Dendritic cell treated with granulocyte-macrophage colony-stimulating factor and Interleukin-4, amounts not matched to agents 40 ng/mL and 50 ng/mL, for 4 days (primary cell): ENCODE measurements at regions not wholly inside any gene's neighbourhood (a gene's known extent, or its start where the extent isn't known, plus 50 kb on each side); places are given as distances from the start of the nearest gene placed in this dataset.
"Not testable (repeated sequence)": the region's sequence is repeated elsewhere in the genome, so short reads cannot be mapped to it uniquely, and the experiment has no call there.

Experiments
- H3K27ac Mint-ChIP-seq: one replicate; pipeline ENCODE4 v1.8.0; 2022; ENCODE audit warnings: mild to moderate bottlenecking, mixed read lengths
- H3K27me3 Mint-ChIP-seq: one replicate; pipeline ENCODE4 v1.8.0; 2022; ENCODE audit warnings: mild to moderate bottlenecking, mixed read lengths
- H3K36me3 Mint-ChIP-seq: one replicate; pipeline ENCODE4 v1.8.0; 2022; ENCODE audit warnings: low read depth, mixed read lengths
- H3K4me1 Mint-ChIP-seq: one replicate; pipeline ENCODE4 v1.8.0; 2022; ENCODE audit warnings: low read depth, mixed read lengths
- H3K4me3 Mint-ChIP-seq: one replicate; pipeline ENCODE4 v1.8.0; 2022; ENCODE audit warnings: mild to moderate bottlenecking, moderate library complexity, mixed read lengths
- H3K9me3 Mint-ChIP-seq: one replicate; pipeline ENCODE4 v1.8.0; 2022; ENCODE audit warnings: mixed read lengths
- intact Hi-C: fragments of 100-400 bp; cut with micrococcal nuclease; formaldehyde crosslinking; loops from one replicate; pipeline ENCODE4 v1.15.0; 2022

GRCh38 chr12:111250251-111250881 is 118.5 kb downstream of the PHETA1 start:
- H3K27ac Mint-ChIP-seq, result no peak overlapping the region
- intact Hi-C loops, result no loop called here
- H3K9me3 Mint-ChIP-seq, result no peaks in the 10 kb centered on the region
- no peaks in the 10 kb centered on the region for H3K36me3 Mint-ChIP-seq
- H3K27me3 Mint-ChIP-seq, result peaks cover 3% of the 10 kb centered on the region
- peaks cover 13% of the 10 kb centered on the region for H3K4me1 Mint-ChIP-seq
- H3K4me3 Mint-ChIP-seq, result no peak overlapping the region

- H3K4me1 Mint-ChIP-seq, result peaks cover 13% of the 10 kb centered on the region
Measured at GRCh38 chr12:111249757-111250156, 119.1 kb downstream of the PHETA1 start.

GRCh38 chr12:111249018-111249370 is 119.9 kb downstream of the PHETA1 start:
- peaks cover 13% of the 10 kb centered on the region for H3K4me1 Mint-ChIP-seq
- intact Hi-C loops, result no loop called here
- H3K36me3 Mint-ChIP-seq, result no peaks in the 10 kb centered on the region

More at GRCh38 chr12:111249757-111250156, 119.1 kb downstream of the PHETA1 start:
- Mint-ChIP-seq H3K27me3 (peaks cover 3% of the 10 kb centered on the region), H3K9me3 (no peaks in the 10 kb centered on the region), H3K27ac (no peak overlapping the region), H3K36me3 (no peaks in the 10 kb centered on the region), H3K4me3 (no peak overlapping the region)
- intact Hi-C loops, result no loop called here

GRCh38 chr12:111248236-111249017 is 120.5 kb downstream of the PHETA1 start:
- no peaks in the 10 kb centered on the region for H3K36me3 Mint-ChIP-seq
- H3K9me3 Mint-ChIP-seq, result no peaks in the 10 kb centered on the region
- peaks cover 13% of the 10 kb centered on the region for H3K4me1 Mint-ChIP-seq
- H3K27me3 Mint-ChIP-seq, result peaks cover 3% of the 10 kb centered on the region
- intact Hi-C loops, result no loop called here
- H3K27ac Mint-ChIP-seq, result no peak overlapping the region
- H3K4me3 Mint-ChIP-seq, result no peak overlapping the region

More at GRCh38 chr12:111249018-111249370, 119.9 kb downstream of the PHETA1 start:
- H3K27ac Mint-ChIP-seq, result no peak overlapping the region
- H3K9me3 Mint-ChIP-seq, result no peaks in the 10 kb centered on the region
- no peak overlapping the region for H3K4me3 Mint-ChIP-seq
- H3K27me3 Mint-ChIP-seq, result peaks cover 3% of the 10 kb centered on the region

- no peak overlapping the region for H3K4me3 Mint-ChIP-seq
- no peaks in the 10 kb centered on the region for H3K36me3 Mint-ChIP-seq
- H3K9me3 Mint-ChIP-seq, result no peaks in the 10 kb centered on the region
- intact Hi-C loops, result no loop called here
- H3K4me1 Mint-ChIP-seq, result peaks cover 13% of the 10 kb centered on the region
- H3K27ac Mint-ChIP-seq, result no peak overlapping the region
- H3K27me3 Mint-ChIP-seq, result no peaks in the 10 kb centered on the region
Measured at GRCh38 chr12:111247083-111247783, 121.7 kb downstream of the PHETA1 start.

- Mint-ChIP-seq H3K9me3 (no peaks in the 10 kb centered on the region), H3K4me3 (no peak overlapping the region), H3K4me1 (peaks cover 13% of the 10 kb centered on the region), H3K27me3 (no peaks in the 10 kb centered on the region), H3K36me3 (no peaks in the 10 kb centered on the region), H3K27ac (no peak overlapping the region)
- intact Hi-C loops, result no loop called here
Measured at GRCh38 chr12:111246477-111247011, 122.4 kb downstream of the PHETA1 start.

GRCh38 chr12:111245701-111246476 is 123.0 kb downstream of the PHETA1 start:
- intact Hi-C loops, result no loop called here
- no peaks in the 10 kb centered on the region for H3K27me3 Mint-ChIP-seq
- no peak overlapping the region for H3K4me3 Mint-ChIP-seq

GRCh38 chr12:111244673-111245072 is 124.2 kb downstream of the PHETA1 start:
- no peaks in the 10 kb centered on the region for H3K36me3 Mint-ChIP-seq
- no peaks in the 10 kb centered on the region for H3K27me3 Mint-ChIP-seq
- no peak overlapping the region for H3K4me3 Mint-ChIP-seq
- H3K27ac Mint-ChIP-seq, result no peak overlapping the region
- H3K9me3 Mint-ChIP-seq, result no peaks in the 10 kb centered on the region
- intact Hi-C loops, result no loop called here
- peaks cover 19% of the 10 kb centered on the region for H3K4me1 Mint-ChIP-seq

More at GRCh38 chr12:111245701-111246476, 123.0 kb downstream of the PHETA1 start:
- peaks cover 16% of the 10 kb centered on the region for H3K4me1 Mint-ChIP-seq
- no peaks in the 10 kb centered on the region for H3K36me3 Mint-ChIP-seq
- no peaks in the 10 kb centered on the region for H3K9me3 Mint-ChIP-seq
- H3K27ac Mint-ChIP-seq, result no peak overlapping the region

- H3K36me3 Mint-ChIP-seq, H3K4me1 Mint-ChIP-seq, H3K27me3 Mint-ChIP-seq, H3K4me3 Mint-ChIP-seq, H3K27ac Mint-ChIP-seq, intact Hi-C loops, H3K9me3 Mint-ChIP-seq: not testable (repeated sequence)
Measured at GRCh38 chr12:111242817-111243216, 126.1 kb downstream of the PHETA1 start.

GRCh38 chr12:111242184-111242583 is 126.7 kb downstream of the PHETA1 start:
- Mint-ChIP-seq H3K4me1 (peaks cover 6% of the 10 kb centered on the region), H3K36me3 (no peaks in the 10 kb centered on the region), H3K4me3 (no peak overlapping the region), H3K9me3 (no peaks in the 10 kb centered on the region), H3K27me3 (no peaks in the 10 kb centered on the region), H3K27ac (no peak overlapping the region)
- intact Hi-C loops, result no loop called here

GRCh38 chr12:111240374-111240773 is 128.5 kb downstream of the PHETA1 start:
- Mint-ChIP-seq H3K27ac (no peak overlapping the region), H3K9me3 (no peaks in the 10 kb centered on the region), H3K4me3 (no peak overlapping the region), H3K4me1 (peaks cover 6% of the 10 kb centered on the region), H3K27me3 (no peaks in the 10 kb centered on the region), H3K36me3 (no peaks in the 10 kb centered on the region)
- intact Hi-C loops, result no loop called here

- Mint-ChIP-seq H3K27me3 (no peaks in the 10 kb centered on the region), H3K4me3 (no peak overlapping the region), H3K9me3 (no peaks in the 10 kb centered on the region), H3K27ac (no peak overlapping the region), H3K4me1 (peaks cover 6% of the 10 kb centered on the region), H3K36me3 (no peaks in the 10 kb centered on the region)
- intact Hi-C loops, result no loop called here
Measured at GRCh38 chr12:111239235-111239634, 129.7 kb downstream of the PHETA1 start.

- H3K4me1 Mint-ChIP-seq, result peaks cover 6% of the 10 kb centered on the region
- no peaks in the 10 kb centered on the region for H3K9me3 Mint-ChIP-seq
- H3K27ac Mint-ChIP-seq, result no peak overlapping the region
- H3K27me3 Mint-ChIP-seq, result no peaks in the 10 kb centered on the region
- no peak overlapping the region for H3K4me3 Mint-ChIP-seq
- intact Hi-C loops, result no loop called here
- H3K36me3 Mint-ChIP-seq, result no peaks in the 10 kb centered on the region
Measured at GRCh38 chr12:111238075-111238734, 130.7 kb downstream of the PHETA1 start.
